HFFc6 (cell line): ENCODE measurements at regions not wholly inside any gene's neighbourhood (a gene's known extent, or its start where the extent isn't known, plus 50 kb on each side); places are given as distances from the start of the nearest gene placed in this dataset.

Experiments
- DNase-seq: peaks from one replicate; pipeline ENCODE4 v3.0.0-alpha.2; 2018
- H3K27ac Mint-ChIP-seq: 2 replicates; pipeline ENCODE4 v1.8.0; 2020; ENCODE audit warnings: mild to moderate bottlenecking, mixed read lengths
- H3K27me3 Mint-ChIP-seq: 2 replicates; pipeline ENCODE4 v1.8.0; 2021; ENCODE audit warnings: mild to moderate bottlenecking, moderate library complexity, mixed read lengths; ENCODE audit not compliant: insufficient read depth
- H3K36me3 Mint-ChIP-seq: 2 replicates; pipeline ENCODE4 v1.8.0; 2021; ENCODE audit warnings: low read depth, mixed read lengths
- H3K4me1 Mint-ChIP-seq: 2 replicates; pipeline ENCODE4 v1.8.0; 2020; ENCODE audit warnings: low read depth, mixed read lengths
- H3K4me3 Mint-ChIP-seq: 2 replicates; pipeline ENCODE4 v1.8.0; 2020; ENCODE audit warnings: mild to moderate bottlenecking, moderate library complexity, mixed read lengths
- H3K9me3 Mint-ChIP-seq: 2 replicates; pipeline ENCODE4 v1.8.0; 2020; ENCODE audit warnings: mild to moderate bottlenecking, mixed read lengths
- CTCF ChIP-seq: fragments of 200-600 bp; sonication (generic); IDR thresholded peaks from 2 replicates; pipeline ENCODE4 v1.5.0; 2021; ENCODE audit warnings: antibody characterized with exemption, mild to moderate bottlenecking

- Mint-ChIP-seq H3K4me3 (no peak overlapping the region), H3K27me3 (no peaks in the 10 kb centered on the region), H3K4me1 (no peaks in the 10 kb centered on the region), H3K27ac (no peak overlapping the region), H3K9me3 (peaks cover 15% of the 10 kb centered on the region), H3K36me3 (no peaks in the 10 kb centered on the region)
- no peak for DNase-seq
- no peak for TF ChIP-seq CTCF
Observed at GRCh38 chr4:59200992-59201391, 1999.1 kb upstream of the ADGRL3 start.

GRCh38 chr4:59217910-59218631 lies 1982.1 kb upstream of the ADGRL3 start:
- Mint-ChIP-seq H3K27me3 (no peaks in the 10 kb centered on the region), H3K36me3 (no peaks in the 10 kb centered on the region), H3K4me3 (no peak overlapping the region), H3K9me3 (peaks cover 21% of the 10 kb centered on the region), H3K27ac (no peak overlapping the region), H3K4me1 (no peaks in the 10 kb centered on the region)
- no peak for TF ChIP-seq CTCF
- DNase-seq, result no peak

GRCh38 chr4:59222221-59222620 lies 1977.9 kb upstream of the ADGRL3 start:
- no peaks in the 10 kb centered on the region for H3K27me3 Mint-ChIP-seq
- H3K4me1 Mint-ChIP-seq, result no peaks in the 10 kb centered on the region
- no peak overlapping the region for H3K27ac Mint-ChIP-seq
- no peak overlapping the region for H3K4me3 Mint-ChIP-seq
- H3K36me3 Mint-ChIP-seq, result no peaks in the 10 kb centered on the region
- H3K9me3 Mint-ChIP-seq, result peaks cover 21% of the 10 kb centered on the region
- TF ChIP-seq CTCF, result no peak
- no peak for DNase-seq

GRCh38 chr4:59223292-59223941 lies 1976.7 kb upstream of the ADGRL3 start:
- Mint-ChIP-seq H3K36me3 (no peaks in the 10 kb centered on the region), H3K9me3 (peaks cover 25% of the 10 kb centered on the region), H3K27me3 (peaks cover 2% of the 10 kb centered on the region; the same call in 1 of the 2 replicates), H3K27ac (no peak overlapping the region), H3K4me1 (no peaks in the 10 kb centered on the region), H3K4me3 (no peak overlapping the region)
- no peak for TF ChIP-seq CTCF
- no peak for DNase-seq

- no peak for TF ChIP-seq CTCF
- Mint-ChIP-seq H3K27ac (no peak overlapping the region), H3K27me3 (no peaks in the 10 kb centered on the region), H3K36me3 (no peaks in the 10 kb centered on the region), H3K9me3 (peaks cover 46% of the 10 kb centered on the region), H3K4me3 (no peak overlapping the region), H3K4me1 (no peaks in the 10 kb centered on the region)
- DNase-seq, result no peak
Observed at GRCh38 chr4:59238212-59238611, 1961.9 kb upstream of the ADGRL3 start.
